Breast epithelium (tissue), 4 donors: ENCODE measurements at regions not wholly inside any gene's neighbourhood (a gene's known extent, or its start where the extent isn't known, plus 50 kb on each side); places are given as distances from the start of the nearest gene placed in this dataset.

Source experiments
- DNase-seq, 2 donors: peaks; one replicate each; pipeline ENCODE4 v3.0.0-alpha.2; 2019; ENCODE audit warnings: low spot score in 2 of 2
- H3K27ac ChIP-seq, 2 donors: fragments of 200-600 bp; sonication (generic) in 1 of 2; one replicate each; pipeline ENCODE4 v1.5.1; 2016 to 2019; ENCODE audit warnings: mild to moderate bottlenecking in 1 of 2
- H3K27me3 ChIP-seq, 2 donors: fragments of 200-600 bp; sonication (generic) in 1 of 2; one replicate each; pipeline versions ENCODE4 v1.5.1 to v1.6.0; 2017 to 2019; ENCODE audit warnings: control low read depth in 1 of 2, mild to moderate bottlenecking in 1 of 2
- H3K36me3 ChIP-seq: fragments of 200-600 bp; one replicate; pipeline ENCODE4 v1.5.1; 2019
- H3K4me1 ChIP-seq, 2 donors: fragments of 200-600 bp; sonication (generic); one replicate each; pipeline ENCODE4 v1.5.1; 2016 to 2019; ENCODE audit warnings: control low read depth in 1 of 2
- H3K4me3 ChIP-seq, 3 donors: fragments of 200-600 bp; sonication (generic); 1 replicate in 2 of 3; 2 replicates in 1 of 3; pipeline ENCODE4 v1.5.1; 2016 to 2019; ENCODE audit warnings: mild to moderate bottlenecking in 3 of 3, moderate library complexity in 2 of 3
- H3K9me3 ChIP-seq, 2 donors: fragments of 200-600 bp; sonication (generic) in 1 of 2; one replicate each; pipeline ENCODE4 v1.5.1; 2016 to 2019; ENCODE audit warnings: control low read depth in 1 of 2
- CTCF ChIP-seq, 3 donors: fragments of 450-650 bp; IDR thresholded peaks; one replicate each; pipeline ENCODE4 v1.5.1; 2016 to 2017; ENCODE audit warnings: antibody characterized with exemption in 3 of 3, mild to moderate bottlenecking in 3 of 3, moderate library complexity in 3 of 3
- POLR2A ChIP-seq: fragments of 450-650 bp; IDR thresholded peaks from one replicate; pipeline ENCODE4 v1.6.1; 2016; ENCODE audit warnings: antibody characterized with exemption, mild to moderate bottlenecking, moderate library complexity
- POLR2AphosphoS5 ChIP-seq, 3 donors: sonication (generic); formaldehyde crosslinking; IDR thresholded peaks; one replicate each; pipeline ENCODE4 v1.6.1; 2017; ENCODE audit warnings: antibody characterized with exemption in 3 of 3
- intact Hi-C: fragments of 100-400 bp; cut with DNase I; formaldehyde crosslinking; loops from one replicate; pipeline ENCODE4 v1.15.1; 2023; ENCODE audit warnings: low total_unique reads

- Histone ChIP-seq H3K9me3 (no peaks in the 10 kb centered on the region), H3K36me3 (no peaks in the 10 kb centered on the region), H3K27me3 (no peaks in the 10 kb centered on the region), H3K4me1 (no peaks in the 10 kb centered on the region), H3K4me3 (no peak overlapping the region), H3K27ac (no peak overlapping the region)
- intact Hi-C loops, result no loop called here
- DNase-seq, result no peak
- TF ChIP-seq POLR2AphosphoS5 (IDR thresholded peaks at IDR 0.05) (no peak), CTCF (IDR thresholded peaks at IDR 0.05) (no peak), POLR2A (no peak)
These were observed 165.4 kb upstream of the TACR3 start for GRCh38 chr4:103885152-103885551.

DNA sequence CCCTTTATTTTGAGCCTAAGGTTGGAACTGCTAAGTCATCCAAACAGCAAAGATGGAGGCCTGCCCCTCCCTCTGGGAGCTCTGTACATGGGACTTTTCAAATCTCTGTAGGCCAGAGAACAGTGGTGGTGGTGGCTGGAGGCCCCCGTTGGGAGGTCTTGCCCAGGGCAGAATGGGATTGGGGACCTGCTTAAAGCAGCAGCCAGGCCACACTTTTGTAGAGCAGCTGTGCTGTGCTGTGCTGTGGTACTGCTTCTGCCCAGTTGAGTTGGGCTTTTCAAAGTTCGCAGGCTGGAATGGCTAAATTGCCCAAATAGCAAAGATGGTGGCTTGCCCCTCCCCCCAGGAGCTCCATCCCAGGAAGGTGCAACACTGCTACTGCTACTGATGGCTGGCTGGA is 147.5 kb upstream of the TACR3 start:
- H3K36me3 ChIP-seq, result no peaks in the 10 kb centered on the region
- peaks cover 5 to 8% of the 10 kb centered on the region in 2 donors for H3K9me3 ChIP-seq
- H3K4me1 ChIP-seq, result no peaks in the 10 kb centered on the region
- intact Hi-C loops, result no loop called here
- TF ChIP-seq CTCF (IDR thresholded peaks at IDR 0.05), result no peak
- TF ChIP-seq POLR2A, result no peak
- no peak for TF ChIP-seq POLR2AphosphoS5 (IDR thresholded peaks at IDR 0.05)
- DNase-seq, result no peak
- H3K4me3 ChIP-seq, result no peak overlapping the region
- no peaks in the 10 kb centered on the region for H3K27me3 ChIP-seq
- H3K27ac ChIP-seq, result no peak overlapping the region

GRCh38 chr4:103853627-103854026 is 133.8 kb upstream of the TACR3 start:
- no peaks in the 10 kb centered on the region for H3K4me1 ChIP-seq
- H3K4me3 ChIP-seq, result no peak overlapping the region
- H3K27me3 ChIP-seq, result no peaks in the 10 kb centered on the region
- intact Hi-C loops, result no loop called here
- TF ChIP-seq POLR2A (no peak), CTCF (IDR thresholded peaks at IDR 0.05) (no peak), POLR2AphosphoS5 (IDR thresholded peaks at IDR 0.05) (no peak)
- H3K27ac ChIP-seq, result no peak overlapping the region
- DNase-seq, result no peak
- H3K9me3 ChIP-seq, result peaks cover 0 to 4% of the 10 kb centered on the region in 2 donors
- no peaks in the 10 kb centered on the region for H3K36me3 ChIP-seq

DNA sequence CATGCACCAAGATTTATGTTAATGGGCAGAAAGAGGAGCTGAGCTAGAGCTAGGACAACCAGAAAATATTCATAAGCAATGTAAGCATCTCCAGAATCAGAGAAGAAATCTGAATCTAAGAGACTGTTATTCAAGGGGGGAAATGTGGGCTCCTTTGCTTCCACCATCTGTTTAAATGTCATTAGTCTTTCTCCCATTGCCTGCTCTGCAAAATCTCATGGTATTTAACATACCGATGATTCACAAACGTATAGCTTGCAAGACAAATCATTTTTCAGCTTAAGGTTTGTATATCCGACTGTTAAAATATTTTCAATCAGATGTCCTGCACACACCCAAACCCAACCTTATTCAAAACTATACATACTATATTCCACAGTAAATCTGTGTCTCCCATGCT is 133.4 kb upstream of the TACR3 start:
- DNase-seq, result no peak
- intact Hi-C loops, result no loop called here
- TF ChIP-seq POLR2A (no peak), CTCF (IDR thresholded peaks at IDR 0.05) (no peak), POLR2AphosphoS5 (IDR thresholded peaks at IDR 0.05) (no peak)
- H3K36me3 ChIP-seq, result no peaks in the 10 kb centered on the region
- peaks cover 0 to 9% of the 10 kb centered on the region in 2 donors for H3K9me3 ChIP-seq
- H3K27me3 ChIP-seq, result no peaks in the 10 kb centered on the region
- no peak overlapping the region for H3K4me3 ChIP-seq
- no peaks in the 10 kb centered on the region for H3K4me1 ChIP-seq
- H3K27ac ChIP-seq, result no peak overlapping the region

DNA sequence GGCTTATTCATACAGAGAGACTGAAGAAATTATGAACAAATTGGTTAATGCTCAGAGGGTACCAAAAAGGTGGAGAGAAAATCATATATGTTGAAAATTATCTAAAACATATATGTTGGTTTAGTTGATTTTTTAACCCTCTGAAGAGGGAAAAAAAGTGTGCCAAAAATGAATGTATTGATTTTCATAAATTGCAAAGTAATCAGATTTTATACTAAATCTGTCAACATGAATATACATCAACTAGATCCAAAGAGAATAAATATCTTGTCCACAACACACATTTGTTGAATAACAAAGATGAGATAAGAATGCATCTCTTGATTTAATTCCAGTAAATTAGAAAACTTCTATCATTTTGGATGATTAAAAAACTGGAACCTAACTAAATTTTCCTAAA is 125.3 kb upstream of the TACR3 start:
- DNase-seq, result no peak
- Histone ChIP-seq H3K27ac (no peak overlapping the region), H3K27me3 (no peaks in the 10 kb centered on the region), H3K36me3 (no peaks in the 10 kb centered on the region), H3K9me3 (peaks cover 0 to 15% of the 10 kb centered on the region in 2 donors), H3K4me1 (no peaks in the 10 kb centered on the region), H3K4me3 (no peak overlapping the region)
- TF ChIP-seq POLR2AphosphoS5 (IDR thresholded peaks at IDR 0.05), result no peak
- TF ChIP-seq CTCF (IDR thresholded peaks at IDR 0.05), result no peak
- TF ChIP-seq POLR2A, result no peak
- intact Hi-C loops, result no loop called here
